Stimulated activated CD4-positive, alpha-beta T cell treated with anti-CD3 and anti-CD28 coated beads, TNF-alpha, amount 100 ng/mL, for 48 hours (primary cell): ENCODE measurements at regions not wholly inside any gene's neighbourhood (a gene's known extent, or its start where the extent isn't known, plus 50 kb on each side); places are given as distances from the start of the nearest gene placed in this dataset.
"Not testable (repeated sequence)": the region's sequence is repeated elsewhere in the genome, so short reads cannot be mapped to it uniquely, and the experiment has no call there.

Experiments
- DNase-seq, 3 donors: peaks; one replicate each; pipeline ENCODE4 v3.0.0-alpha.2; 2020; ENCODE audit warnings: low read depth in 3 of 3

GRCh38 chr1:182163821-182164223, 102.3 kb upstream of the ZNF648 start:
- DNase-seq, result no peak

- no peak for DNase-seq
Measured at GRCh38 chr1:182159443-182159842, 97.9 kb upstream of the ZNF648 start.

- DNase-seq, result no peak
Measured at GRCh38 chr1:182157187-182157586, 95.7 kb upstream of the ZNF648 start.

- not testable (repeated sequence) for DNase-seq
Measured at GRCh38 chr1:182154425-182154824, 92.9 kb upstream of the ZNF648 start.

GRCh38 chr1:182149411-182149965, 88.0 kb upstream of the ZNF648 start:
- no peak for DNase-seq

- no peak for DNase-seq
Measured at GRCh38 chr1:182147951-182148350, 86.4 kb upstream of the ZNF648 start.

GRCh38 chr1:182147136-182147820, 85.8 kb upstream of the ZNF648 start:
- no peak for DNase-seq

GRCh38 chr1:182146286-182146685, 84.8 kb upstream of the ZNF648 start:
- no peak for DNase-seq

GRCh38 chr1:182145441-182145840, 83.9 kb upstream of the ZNF648 start:
- DNase-seq, result no peak

GRCh38 chr1:182144646-182145030, 83.1 kb upstream of the ZNF648 start:
- no peak for DNase-seq

GRCh38 chr1:182143825-182144645, 82.5 kb upstream of the ZNF648 start:
- DNase-seq, result no peak

- peak; percentile 69 to 87 (median 85) for DNase-seq
Measured at GRCh38 chr1:182143154-182143657, 81.7 kb upstream of the ZNF648 start.

GRCh38 chr1:182142621-182143020, 81.1 kb upstream of the ZNF648 start:
- no peak for DNase-seq

- DNase-seq, result no peak
Measured at GRCh38 chr1:182141040-182141439, 79.5 kb upstream of the ZNF648 start.

GRCh38 chr1:182139496-182139895, 78.0 kb upstream of the ZNF648 start:
- DNase-seq, result no peak

- no peak for DNase-seq
Measured at GRCh38 chr1:182137546-182137945, 76.0 kb upstream of the ZNF648 start.

- no peak for DNase-seq
Measured at GRCh38 chr1:182135946-182136345, 74.4 kb upstream of the ZNF648 start.

- no peak for DNase-seq
Measured at GRCh38 chr1:182134257-182134656, 72.7 kb upstream of the ZNF648 start.

GRCh38 chr1:182133181-182133580, 71.7 kb upstream of the ZNF648 start:
- no peak for DNase-seq

- DNase-seq, result no peak
Measured at GRCh38 chr1:182129398-182129797, 67.9 kb upstream of the ZNF648 start.

GRCh38 chr1:182128502-182128901, 67.0 kb upstream of the ZNF648 start:
- no peak for DNase-seq

GRCh38 chr1:182127656-182128055, 66.1 kb upstream of the ZNF648 start:
- no peak for DNase-seq
